ENCODE measurements at regions not wholly inside any gene's neighbourhood (a gene's known extent, or its start where the extent isn't known, plus 50 kb on each side); places are given as distances from the start of the nearest gene placed in this dataset.

DNA sequence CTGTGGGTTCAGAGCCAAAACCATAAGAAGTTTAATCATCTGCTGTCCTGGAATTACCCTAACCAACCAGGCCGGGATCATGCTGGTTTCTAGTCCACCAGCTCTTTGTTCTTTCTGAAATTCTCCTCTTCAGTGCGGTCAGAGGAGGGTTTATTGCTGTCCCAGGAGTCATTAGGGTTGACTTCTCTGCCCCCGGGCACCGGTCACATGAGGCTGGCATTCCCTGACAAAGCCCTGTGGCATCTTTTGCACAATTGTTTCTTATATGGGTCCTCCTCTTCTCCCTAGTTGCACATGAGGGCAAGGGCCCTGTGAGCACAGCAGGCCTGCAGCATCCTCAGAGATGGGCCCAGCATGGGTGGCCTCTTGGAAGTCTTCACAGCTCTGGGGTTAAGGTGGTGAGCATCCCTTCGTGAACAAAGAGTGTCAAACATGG, 243.9 kb downstream of the IRF8 start:
- Histone ChIP-seq H3K27me3 (ENCODE audit: insufficient read depth, poor library complexity, severe bottlenecking) (no peaks in the 10 kb centered on the region), H3K4me3 (replicated peaks; ENCODE audit: insufficient read depth, low read length) (no peak overlapping the region), H3K27ac (replicated peaks) (no peak overlapping the region)
- TF ChIP-seq SPI1 (IDR thresholded peaks at IDR 0.05; ENCODE audit: borderline replicate concordance, low read depth) (no peak), POLR2AphosphoS5 (IDR thresholded peaks at IDR 0.05; ENCODE audit: low read depth) (no peak), REST (IDR thresholded peaks at IDR 0.05; ENCODE audit: insufficient replicate concordance, low read depth) (no peak), GABPA (IDR thresholded peaks at IDR 0.05; ENCODE audit: low read depth) (no peak)
- TF ChIP-seq, protein P1, sequence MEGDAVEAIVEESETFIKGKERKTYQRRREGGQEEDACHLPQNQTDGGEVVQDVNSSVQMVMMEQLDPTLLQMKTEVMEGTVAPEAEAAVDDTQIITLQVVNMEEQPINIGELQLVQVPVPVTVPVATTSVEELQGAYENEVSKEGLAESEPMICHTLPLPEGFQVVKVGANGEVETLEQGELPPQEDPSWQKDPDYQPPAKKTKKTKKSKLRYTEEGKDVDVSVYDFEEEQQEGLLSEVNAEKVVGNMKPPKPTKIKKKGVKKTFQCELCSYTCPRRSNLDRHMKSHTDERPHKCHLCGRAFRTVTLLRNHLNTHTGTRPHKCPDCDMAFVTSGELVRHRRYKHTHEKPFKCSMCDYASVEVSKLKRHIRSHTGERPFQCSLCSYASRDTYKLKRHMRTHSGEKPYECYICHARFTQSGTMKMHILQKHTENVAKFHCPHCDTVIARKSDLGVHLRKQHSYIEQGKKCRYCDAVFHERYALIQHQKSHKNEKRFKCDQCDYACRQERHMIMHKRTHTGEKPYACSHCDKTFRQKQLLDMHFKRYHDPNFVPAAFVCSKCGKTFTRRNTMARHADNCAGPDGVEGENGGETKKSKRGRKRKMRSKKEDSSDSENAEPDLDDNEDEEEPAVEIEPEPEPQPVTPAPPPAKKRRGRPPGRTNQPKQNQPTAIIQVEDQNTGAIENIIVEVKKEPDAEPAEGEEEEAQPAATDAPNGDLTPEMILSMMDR (IDR thresholded peaks at IDR 0.05; ENCODE audit: insufficient read depth, low read length): no peak
- DNase-seq (ENCODE audit: low read depth in 1 of 2, low spot score in 1 of 2): no peak

DNA sequence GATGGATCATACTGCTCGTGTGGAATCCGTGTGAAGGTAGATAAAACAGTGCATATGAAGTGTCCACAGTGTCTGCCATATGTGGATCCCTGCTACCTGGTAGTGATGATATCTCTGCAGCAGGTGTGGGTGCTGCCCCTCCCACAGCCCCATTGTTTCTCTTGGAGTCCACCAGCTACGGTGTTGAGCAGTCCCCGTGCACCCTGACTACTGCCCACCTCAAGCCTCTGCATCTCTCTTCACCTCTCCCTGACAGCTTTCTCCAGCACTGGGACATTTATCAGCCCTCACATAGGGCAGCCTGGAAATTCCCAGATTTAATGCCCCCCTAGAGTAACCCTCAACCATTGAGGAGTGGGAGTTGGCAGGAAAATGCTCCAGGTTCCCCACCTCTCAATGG, 244.7 kb downstream of the IRF8 start:
- Histone ChIP-seq H3K27ac (replicated peaks) (no peak overlapping the region), H3K4me3 (replicated peaks; ENCODE audit: insufficient read depth, low read length) (no peak overlapping the region), H3K27me3 (ENCODE audit: insufficient read depth, poor library complexity, severe bottlenecking) (no peaks in the 10 kb centered on the region)
- no peak for TF ChIP-seq POLR2AphosphoS5 (IDR thresholded peaks at IDR 0.05; ENCODE audit: low read depth)
- no peak for TF ChIP-seq SPI1 (IDR thresholded peaks at IDR 0.05; ENCODE audit: borderline replicate concordance, low read depth)
- TF ChIP-seq REST (IDR thresholded peaks at IDR 0.05; ENCODE audit: insufficient replicate concordance, low read depth): no peak
- TF ChIP-seq, protein P1 (IDR thresholded peaks at IDR 0.05; ENCODE audit: insufficient read depth, low read length): no peak
- TF ChIP-seq GABPA (IDR thresholded peaks at IDR 0.05; ENCODE audit: low read depth): no peak
- DNase-seq (ENCODE audit: low read depth in 1 of 2, low spot score in 1 of 2): no peak

- Histone ChIP-seq H3K27me3 (ENCODE audit: insufficient read depth, poor library complexity, severe bottlenecking) (no peaks in the 10 kb centered on the region), H3K27ac (replicated peaks) (no peak overlapping the region), H3K4me3 (replicated peaks; ENCODE audit: insufficient read depth, low read length) (no peak overlapping the region)
- TF ChIP-seq GABPA (IDR thresholded peaks at IDR 0.05; ENCODE audit: low read depth) (no peak), POLR2AphosphoS5 (IDR thresholded peaks at IDR 0.05; ENCODE audit: low read depth) (no peak), SPI1 (IDR thresholded peaks at IDR 0.05; ENCODE audit: borderline replicate concordance, low read depth) (no peak), REST (IDR thresholded peaks at IDR 0.05; ENCODE audit: insufficient replicate concordance, low read depth) (no peak)
- TF ChIP-seq, protein P1 (IDR thresholded peaks at IDR 0.05; ENCODE audit: insufficient read depth, low read length): no peak
- DNase-seq (ENCODE audit: low read depth in 1 of 2, low spot score in 1 of 2): no peak
Observed at GRCh38 chr16:86145669-86146068, 246.7 kb downstream of the IRF8 start.

Data from HL-60 (cell line).